Mesenchymal stem cell (in vitro differentiated cells and primary cell): ENCODE measurements at regions not wholly inside any gene's neighbourhood (a gene's known extent, or its start where the extent isn't known, plus 50 kb on each side); places are given as distances from the start of the nearest gene placed in this dataset.

ENCODE experiments used
- DNase-seq: peaks from one replicate; pipeline ENCODE4 v3.0.0-alpha.2; 2013
- H2AFZ ChIP-seq: one replicate; pipeline ENCODE4 v1.6.1; 2013; ENCODE audit warnings: low read depth, mild to moderate bottlenecking, control low read depth, inconsistent platforms, low read length, moderate library complexity
- H2AK5ac ChIP-seq: 2 replicates; pipeline ENCODE4 v1.6.1; 2013; ENCODE audit warnings: low read length, moderate library complexity, mild to moderate bottlenecking, inconsistent platforms; ENCODE audit not compliant: severe bottlenecking
- H2BK120ac ChIP-seq: one replicate; pipeline ENCODE4 v1.6.1; 2013; ENCODE audit warnings: low read depth, mild to moderate bottlenecking, inconsistent platforms, low read length, moderate library complexity
- H2BK12ac ChIP-seq, 2 experiments: one replicate each; pipeline ENCODE4 v1.6.1; 2013; ENCODE audit warnings: inconsistent platforms in 2 of 2, low read length in 2 of 2, mild to moderate bottlenecking in 2 of 2, moderate library complexity in 2 of 2, control low read depth in 1 of 2
- H2BK15ac ChIP-seq: one replicate; pipeline ENCODE4 v1.6.1; 2013; ENCODE audit warnings: mild to moderate bottlenecking, low read depth, inconsistent platforms; ENCODE audit not compliant: poor library complexity, severe bottlenecking
- H2BK5ac ChIP-seq: 2 replicates; pipeline ENCODE4 v1.6.1; 2013; ENCODE audit warnings: low read depth, mild to moderate bottlenecking, low read length, control low read depth, inconsistent platforms; ENCODE audit not compliant: poor library complexity, severe bottlenecking
- H3K14ac ChIP-seq, 2 experiments: one replicate each; pipeline ENCODE4 v1.6.1; 2013; ENCODE audit warnings: inconsistent platforms in 2 of 2, low read length in 2 of 2, control low read depth in 1 of 2, mild to moderate bottlenecking in 1 of 2, moderate library complexity in 1 of 2
- H3K18ac ChIP-seq, 2 experiments: one replicate each; pipeline ENCODE4 v1.6.1; 2013; ENCODE audit warnings: inconsistent platforms in 2 of 2, low read length in 2 of 2, control low read depth in 1 of 2, low read depth in 1 of 2, mild to moderate bottlenecking in 1 of 2
- H3K23ac ChIP-seq, 2 experiments: one replicate each; pipeline ENCODE4 v1.6.1; 2013; ENCODE audit warnings: inconsistent platforms in 2 of 2, low read length in 2 of 2, mild to moderate bottlenecking in 2 of 2, moderate library complexity in 2 of 2, control low read depth in 1 of 2
- H3K27ac ChIP-seq: 2 replicates; pipeline ENCODE4 v1.5.1; 2013; ENCODE audit warnings: mild to moderate bottlenecking, moderate library complexity, low read length, control low read depth, inconsistent platforms; ENCODE audit not compliant: poor library complexity, severe bottlenecking
- H3K27me3 ChIP-seq, 2 experiments: 2 replicates each; pipeline versions ENCODE4 v1.6.1 to v1.7.0; 2013; ENCODE audit warnings: low read length in 2 of 2, mild to moderate bottlenecking in 2 of 2, moderate library complexity in 2 of 2, control low read depth in 1 of 2, inconsistent platforms in 1 of 2; ENCODE audit not compliant: control insufficient read depth in 1 of 2, insufficient read depth in 1 of 2
- H3K36me3 ChIP-seq, 2 experiments: 2 replicates each; pipeline versions ENCODE4 v1.6.1 to v1.7.0; 2013; ENCODE audit warnings: low read length in 2 of 2, control low read depth in 1 of 2, inconsistent platforms in 1 of 2, low read depth in 1 of 2, mild to moderate bottlenecking in 1 of 2; ENCODE audit not compliant: insufficient read depth in 2 of 2, control insufficient read depth in 1 of 2
- H3K4ac ChIP-seq, 2 experiments: one replicate each; pipeline ENCODE4 v1.6.1; 2013; ENCODE audit warnings: inconsistent platforms in 2 of 2, low read length in 2 of 2, mild to moderate bottlenecking in 2 of 2, moderate library complexity in 2 of 2, control low read depth in 1 of 2, low read depth in 1 of 2
- H3K4me1 ChIP-seq: 2 replicates; pipeline ENCODE4 v1.6.1; 2013; ENCODE audit warnings: low read depth, low read length, control low read depth; ENCODE audit not compliant: control insufficient read depth, insufficient read depth
- H3K4me2 ChIP-seq: 2 replicates; pipeline ENCODE4 v1.6.1; 2013; ENCODE audit warnings: low read length, mild to moderate bottlenecking, inconsistent platforms; ENCODE audit not compliant: poor library complexity, severe bottlenecking
- H3K4me3 ChIP-seq, 2 experiments: 2 replicates each; pipeline versions ENCODE4 v1.5.1 to v1.7.0; 2013; ENCODE audit warnings: low read length in 2 of 2, mild to moderate bottlenecking in 2 of 2, control low read depth in 1 of 2, low read depth in 1 of 2; ENCODE audit not compliant: insufficient read depth in 1 of 2
- H3K79me1 ChIP-seq: replicated peaks from 2 replicates; pipeline ENCODE4 v1.6.1; 2013; ENCODE audit warnings: mild to moderate bottlenecking, control low read depth, low read length, inconsistent platforms; ENCODE audit not compliant: poor library complexity, severe bottlenecking
- H3K9ac ChIP-seq: 2 replicates; pipeline ENCODE4 v1.7.0; 2013; ENCODE audit warnings: mild to moderate bottlenecking, low read length, moderate library complexity
- H3K9me3 ChIP-seq: 2 replicates; pipeline ENCODE4 v1.7.0; 2013; ENCODE audit warnings: mild to moderate bottlenecking, low read length; ENCODE audit not compliant: control insufficient read depth
- H4K8ac ChIP-seq: one replicate; pipeline ENCODE4 v1.6.1; 2013; ENCODE audit warnings: inconsistent platforms, mild to moderate bottlenecking, low read length, moderate library complexity
- H4K91ac ChIP-seq: one replicate; pipeline ENCODE4 v1.6.1; 2013; ENCODE audit warnings: mild to moderate bottlenecking, low read length, inconsistent platforms
- WGBS: methylation state at CpG from one replicate; pipeline ENCODE4 v1.1.7; 2013; ENCODE audit warnings: mixed read lengths; 5-methylcytosine and 5-hydroxymethylcytosine counted together

GRCh38 chr16:6106061-6106460 lies 1008.5 kb upstream of the EEF2KMT start:
- Histone ChIP-seq H3K4ac (no peak overlapping the region), H4K91ac (no peak overlapping the region), H2BK5ac (no peak overlapping the region), H3K27me3 (no peaks in the 10 kb centered on the region), H2BK15ac (no peak overlapping the region), H4K8ac (no peak overlapping the region), H2AFZ (no peak overlapping the region), H3K4me2 (no peak overlapping the region), H2BK120ac (no peak overlapping the region), H3K4me1 (no peaks in the 10 kb centered on the region), H3K9ac (no peak overlapping the region), H3K23ac (no peak overlapping the region), H2AK5ac (no peak overlapping the region), H3K27ac (no peak overlapping the region), H3K36me3 (no peaks in the 10 kb centered on the region), H3K79me1 (no peaks in the 10 kb centered on the region), H3K18ac (no peak overlapping the region), H3K4me3 (no peak overlapping the region), H2BK12ac (no peak overlapping the region), H3K9me3 (no peaks in the 10 kb centered on the region), H3K14ac (no peak overlapping the region)
- DNase-seq: no peak
- 57% methylated on average over 1 of the region's 2 CpGs for WGBS

GRCh38 chr16:6105115-6105514 lies 1007.5 kb upstream of the EEF2KMT start:
- H3K18ac ChIP-seq: no peak overlapping the region
- no peak overlapping the region for H2BK15ac ChIP-seq
- WGBS: 69% methylated on average over 3 of the region's 3 CpGs
- no peak overlapping the region for H2BK5ac ChIP-seq
- H3K14ac ChIP-seq: no peak overlapping the region
- no peak overlapping the region for H3K4me3 ChIP-seq
- H2AFZ ChIP-seq: no peak overlapping the region
- H3K4me2 ChIP-seq: no peak overlapping the region
- no peak overlapping the region for H3K27ac ChIP-seq
- no peak overlapping the region for H2BK12ac ChIP-seq
- DNase-seq: no peak
- no peaks in the 10 kb centered on the region for H3K79me1 ChIP-seq
- H3K36me3 ChIP-seq: no peaks in the 10 kb centered on the region
- H3K23ac ChIP-seq: no peak overlapping the region
- no peak overlapping the region for H3K4ac ChIP-seq
- H3K27me3 ChIP-seq: no peaks in the 10 kb centered on the region
- no peak overlapping the region for H3K9ac ChIP-seq
- no peak overlapping the region for H4K8ac ChIP-seq
- H2AK5ac ChIP-seq: no peak overlapping the region
- no peaks in the 10 kb centered on the region for H3K4me1 ChIP-seq
- H4K91ac ChIP-seq: no peak overlapping the region
- H3K9me3 ChIP-seq: no peaks in the 10 kb centered on the region
- no peak overlapping the region for H2BK120ac ChIP-seq

- H4K91ac ChIP-seq: no peak overlapping the region
- no peak overlapping the region for H2BK120ac ChIP-seq
- 31% methylated on average over 2 of the region's 3 CpGs for WGBS
- H3K4me3 ChIP-seq: no peak overlapping the region
- no peak overlapping the region for H4K8ac ChIP-seq
- H2BK5ac ChIP-seq: no peak overlapping the region
- no peak overlapping the region for H3K4me2 ChIP-seq
- no peak overlapping the region for H3K9ac ChIP-seq
- H2BK12ac ChIP-seq: no peak overlapping the region
- no peaks in the 10 kb centered on the region for H3K4me1 ChIP-seq
- no peak overlapping the region for H2AK5ac ChIP-seq
- no peak overlapping the region for H3K14ac ChIP-seq
- H3K36me3 ChIP-seq: no peaks in the 10 kb centered on the region
- no peak overlapping the region for H3K4ac ChIP-seq
- no peak overlapping the region for H2BK15ac ChIP-seq
- no peaks in the 10 kb centered on the region for H3K27me3 ChIP-seq
- H3K9me3 ChIP-seq: no peaks in the 10 kb centered on the region
- no peak overlapping the region for H2AFZ ChIP-seq
- no peaks in the 10 kb centered on the region for H3K79me1 ChIP-seq
- H3K27ac ChIP-seq: no peak overlapping the region
- no peak for DNase-seq
- no peak overlapping the region for H3K18ac ChIP-seq
- no peak overlapping the region for H3K23ac ChIP-seq
These were observed 1006.8 kb upstream of the EEF2KMT start for GRCh38 chr16:6104428-6104827.

GRCh38 chr16:6103561-6103960 lies 1006.0 kb upstream of the EEF2KMT start:
- Histone ChIP-seq H3K9ac (no peak overlapping the region), H2AFZ (no peak overlapping the region)

More at GRCh38 chr16:6103561-6103960, 1006.0 kb upstream of the EEF2KMT start:
- Histone ChIP-seq H3K23ac (no peak overlapping the region), H3K27me3 (no peaks in the 10 kb centered on the region), H3K36me3 (no peaks in the 10 kb centered on the region), H3K4me1 (no peaks in the 10 kb centered on the region), H2AK5ac (no peak overlapping the region), H2BK120ac (no peak overlapping the region), H3K4me3 (no peak overlapping the region), H3K9me3 (no peaks in the 10 kb centered on the region), H2BK15ac (no peak overlapping the region), H2BK5ac (no peak overlapping the region), H3K4me2 (no peak overlapping the region), H2BK12ac (no peak overlapping the region), H3K14ac (no peak overlapping the region), H4K8ac (no peak overlapping the region), H3K27ac (no peak overlapping the region), H4K91ac (no peak overlapping the region), H3K79me1 (no peaks in the 10 kb centered on the region), H3K4ac (no peak overlapping the region), H3K18ac (no peak overlapping the region)
- WGBS: 39% methylated on average over 2 of the region's 2 CpGs
- DNase-seq: no peak
